B cell (primary cell): ENCODE measurements at regions not wholly inside any gene's neighbourhood (a gene's known extent, or its start where the extent isn't known, plus 50 kb on each side); places are given as distances from the start of the nearest gene placed in this dataset.

Source experiments
- ATAC-seq: fragments of 200-7000 bp; cut with Tn5 transposase; one replicate; pipeline ENCODE4 v1.10.0; 2021; ENCODE audit warnings: low read depth, mild to moderate bottlenecking, moderate number of reproducible peaks, moderate library complexity
- CTCF ChIA-PET: fragments of 350-600 bp; sonication (Branson Sonifier 250); formaldehyde crosslinking; loops from one replicate; lab custom pipeline; 2021; ENCODE audit warnings: antibody characterized with exemption, inconsistent platforms; lab: Charles Lee
- POLR2A ChIA-PET: fragments of 350-600 bp; sonication (Branson Sonifier 250); formaldehyde crosslinking; loops from one replicate; lab custom pipeline; 2021; ENCODE audit warnings: antibody characterized with exemption; lab: Charles Lee
- DNase-seq: peaks from one replicate; pipeline ENCODE4 v3.0.0; 2013
- H2AFZ ChIP-seq: 2 replicates; pipeline ENCODE4 v1.6.1; 2012; ENCODE audit warnings: mild to moderate bottlenecking, low read depth, low read length; ENCODE audit not compliant: insufficient read depth, poor library complexity, severe bottlenecking
- H3K27ac ChIP-seq, 2 donors: 1 replicate in 1 of 2; 2 replicates in 1 of 2; pipeline ENCODE4 v1.5.1; 2012 to 2013; ENCODE audit warnings: low read length in 2 of 2, mild to moderate bottlenecking in 2 of 2, moderate library complexity in 1 of 2
- H3K27me3 ChIP-seq, 4 experiments: fragments of 200-600 bp in 1 of 4; sonication (generic) in 1 of 4; replicated peaks in 1 of 4; 1 replicate in 2 of 4; 2 replicates in 2 of 4; pipeline versions ENCODE4 v1.6.1 to v1.7.0; 2013 to 2016; ENCODE audit warnings: low read length in 3 of 4, mild to moderate bottlenecking in 2 of 4, mixed read lengths in 1 of 4, moderate library complexity in 1 of 4; ENCODE audit not compliant: insufficient read depth in 4 of 4, control insufficient read depth in 3 of 4; ENCODE audit errors: control extremely low read depth in 1 of 4
- H3K36me3 ChIP-seq, 2 experiments: replicated peaks in 1 of 2; 1 replicate in 1 of 2; 2 replicates in 1 of 2; pipeline versions ENCODE4 v1.6.1 to v1.7.1; 2013; ENCODE audit warnings: low read length in 1 of 2; ENCODE audit not compliant: insufficient read depth in 2 of 2, control insufficient read depth in 1 of 2; ENCODE audit errors: control extremely low read depth in 1 of 2, extremely low read depth in 1 of 2
- H3K4me1 ChIP-seq, 2 donors: fragments of 200-600 bp in 1 of 2; sonication (generic) in 1 of 2; 1 replicate in 1 of 2; 2 replicates in 1 of 2; pipeline versions ENCODE4 v1.5.1 to v1.6.1; 2013 to 2017; ENCODE audit warnings: low read length in 2 of 2; ENCODE audit not compliant: control insufficient read depth in 2 of 2, insufficient read depth in 2 of 2
- H3K4me2 ChIP-seq: replicated peaks from 2 replicates; pipeline ENCODE3; 2012; ENCODE audit warnings: mild to moderate bottlenecking, low read depth, low read length; ENCODE audit not compliant: poor library complexity, severe bottlenecking
- H3K4me3 ChIP-seq, 5 experiments: fragments of 200-600 bp in 1 of 5; sonication (generic) in 1 of 5; 1 replicate in 3 of 5; 2 replicates in 2 of 5; pipeline versions ENCODE4 v1.5.1 to v1.7.0; 2011 to 2016; ENCODE audit warnings: low read length in 4 of 5, mild to moderate bottlenecking in 4 of 5, low read depth in 2 of 5, control low read depth in 1 of 5, moderate library complexity in 1 of 5; ENCODE audit not compliant: insufficient read depth in 1 of 5; ENCODE audit errors: control extremely low read depth in 1 of 5, extremely low read depth in 1 of 5
- H3K79me2 ChIP-seq: fragments of 200-600 bp; sonication (generic); one replicate; pipeline ENCODE4 v1.6.0; 2016; ENCODE audit warnings: low read length; ENCODE audit not compliant: control insufficient read depth, insufficient read depth
- H3K9ac ChIP-seq: fragments of 200-600 bp; sonication (generic); 2 replicates; pipeline ENCODE4 v1.6.1; 2017; ENCODE audit warnings: mild to moderate bottlenecking, low read length, moderate library complexity
- H3K9me3 ChIP-seq, 3 donors: one replicate each; pipeline versions ENCODE4 v1.6.1 to v1.7.1; 2013; ENCODE audit warnings: low read length in 2 of 3; ENCODE audit not compliant: control insufficient read depth in 2 of 3, insufficient read depth in 1 of 3; ENCODE audit errors: control extremely low read depth in 1 of 3
- H4K20me1 ChIP-seq: 2 replicates; pipeline ENCODE4 v1.6.0; 2012; ENCODE audit warnings: mild to moderate bottlenecking, low read length; ENCODE audit not compliant: insufficient read depth, control insufficient read depth, poor library complexity, severe bottlenecking
- H3K27ac Mint-ChIP-seq: one replicate; pipeline ENCODE4 v1.8.0; 2021; ENCODE audit warnings: mixed read lengths
- H3K27me3 Mint-ChIP-seq: one replicate; pipeline ENCODE4 v1.8.0; 2021; ENCODE audit warnings: mixed read lengths
- H3K4me1 Mint-ChIP-seq: one replicate; pipeline ENCODE4 v1.8.0; 2021; ENCODE audit warnings: mixed read lengths
- H3K4me3 Mint-ChIP-seq: one replicate; pipeline ENCODE4 v1.8.0; 2021; ENCODE audit warnings: mixed read lengths
- H3K9me3 Mint-ChIP-seq: one replicate; pipeline ENCODE4 v1.8.0; 2022; ENCODE audit warnings: mixed read lengths; ENCODE audit not compliant: insufficient read depth
- EZH2 ChIP-seq: IDR thresholded peaks from 2 replicates; pipeline ENCODE4 v1.6.1; 2012; ENCODE audit warnings: borderline replicate concordance, low read depth, mild to moderate bottlenecking, moderate library complexity, low read length; ENCODE audit not compliant: insufficient read depth, poor library complexity, severe bottlenecking
- WGBS: methylation state at CpG from one replicate; pipeline ENCODE4 v1.1.5; 2013; ENCODE audit warnings: missing lambda C conversion rate; ENCODE audit not compliant: insufficient coverage; 5-methylcytosine and 5-hydroxymethylcytosine counted together
- intact Hi-C: fragments of 100-400 bp; cut with micrococcal nuclease; formaldehyde crosslinking; loops from one replicate; pipeline ENCODE4 v1.10.0; 2022
- TF ChIP-seq, protein P1 (sequence below): fragments of 200-600 bp; IDR thresholded peaks from one replicate; pipeline ENCODE4 v1.8.0; 2022; ENCODE audit warnings: antibody characterized with exemption, mild to moderate bottlenecking

DNA sequence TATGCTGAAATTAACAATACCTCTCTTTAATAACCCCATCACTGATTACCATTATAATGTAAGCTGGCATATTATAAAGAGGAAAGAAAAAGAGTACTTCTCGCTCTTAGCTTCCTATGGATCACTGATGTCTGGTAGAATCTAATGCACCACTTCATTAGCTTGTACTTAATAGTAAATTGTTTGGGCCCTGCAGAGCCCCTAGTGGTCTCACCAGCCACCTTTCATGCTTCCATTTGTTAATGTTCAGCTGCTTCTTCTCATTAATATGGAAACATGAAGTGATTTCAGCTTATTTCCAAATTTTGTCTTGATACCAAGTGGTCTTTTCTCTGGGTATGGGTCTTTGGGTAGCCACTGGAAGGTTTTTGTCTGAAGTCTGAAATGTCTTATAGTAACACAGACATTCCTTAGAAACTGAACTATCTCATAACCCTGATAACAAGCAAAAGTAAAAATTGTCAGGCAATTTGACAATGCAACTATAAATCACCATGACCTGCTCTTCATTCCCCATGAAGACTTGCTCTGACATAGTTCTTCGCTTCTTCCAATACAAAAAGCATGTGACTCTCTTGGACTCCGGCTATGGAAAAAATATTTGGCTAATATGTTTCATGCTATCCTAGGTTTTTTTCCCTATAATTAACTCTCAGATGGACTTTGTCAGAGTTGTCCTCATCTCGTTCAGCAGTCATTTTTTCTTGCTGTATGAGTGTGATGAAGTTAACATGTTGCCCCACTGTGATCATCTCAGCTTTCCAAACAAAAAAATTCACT is 395.8 kb upstream of the MARCKS start:
- H3K79me2 ChIP-seq = no peaks in the 10 kb centered on the region
- POLR2A ChIA-PET = no interaction called here
- H2AFZ ChIP-seq = no peak overlapping the region
- H3K27me3 ChIP-seq = no peaks in the 10 kb centered on the region
- H3K27me3 Mint-ChIP-seq = no peaks in the 10 kb centered on the region
- TF ChIP-seq, protein P1, sequence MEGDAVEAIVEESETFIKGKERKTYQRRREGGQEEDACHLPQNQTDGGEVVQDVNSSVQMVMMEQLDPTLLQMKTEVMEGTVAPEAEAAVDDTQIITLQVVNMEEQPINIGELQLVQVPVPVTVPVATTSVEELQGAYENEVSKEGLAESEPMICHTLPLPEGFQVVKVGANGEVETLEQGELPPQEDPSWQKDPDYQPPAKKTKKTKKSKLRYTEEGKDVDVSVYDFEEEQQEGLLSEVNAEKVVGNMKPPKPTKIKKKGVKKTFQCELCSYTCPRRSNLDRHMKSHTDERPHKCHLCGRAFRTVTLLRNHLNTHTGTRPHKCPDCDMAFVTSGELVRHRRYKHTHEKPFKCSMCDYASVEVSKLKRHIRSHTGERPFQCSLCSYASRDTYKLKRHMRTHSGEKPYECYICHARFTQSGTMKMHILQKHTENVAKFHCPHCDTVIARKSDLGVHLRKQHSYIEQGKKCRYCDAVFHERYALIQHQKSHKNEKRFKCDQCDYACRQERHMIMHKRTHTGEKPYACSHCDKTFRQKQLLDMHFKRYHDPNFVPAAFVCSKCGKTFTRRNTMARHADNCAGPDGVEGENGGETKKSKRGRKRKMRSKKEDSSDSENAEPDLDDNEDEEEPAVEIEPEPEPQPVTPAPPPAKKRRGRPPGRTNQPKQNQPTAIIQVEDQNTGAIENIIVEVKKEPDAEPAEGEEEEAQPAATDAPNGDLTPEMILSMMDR = no peak
- TF ChIP-seq EZH2 = no peak
- CTCF ChIA-PET = interaction anchor here (0.7 kb wide), 1 partner anchor 9 kb away, joined by 4 read pairs; no protein-coding TSS in a partner anchor
- no CpG with 5 or more reads among the region's 4 CpGs for WGBS
- H3K4me1 Mint-ChIP-seq = no peaks in the 10 kb centered on the region
- no peaks in the 10 kb centered on the region for H4K20me1 ChIP-seq
- H3K9me3 ChIP-seq = no peaks in the 10 kb centered on the region
- H3K4me1 ChIP-seq = no peaks in the 10 kb centered on the region
- DNase-seq (no peak), ATAC-seq (no peak)
- H3K27ac Mint-ChIP-seq = no peak overlapping the region
- no peak overlapping the region for H3K4me3 Mint-ChIP-seq
- no peaks in the 10 kb centered on the region for H3K9me3 Mint-ChIP-seq
- H3K4me2 ChIP-seq = no peak overlapping the region
- no peak overlapping the region for H3K9ac ChIP-seq
- no peaks in the 10 kb centered on the region for H3K36me3 ChIP-seq
- H3K27ac ChIP-seq = no peak overlapping the region
- intact Hi-C loops = no loop called here
- no peak overlapping the region for H3K4me3 ChIP-seq

DNA sequence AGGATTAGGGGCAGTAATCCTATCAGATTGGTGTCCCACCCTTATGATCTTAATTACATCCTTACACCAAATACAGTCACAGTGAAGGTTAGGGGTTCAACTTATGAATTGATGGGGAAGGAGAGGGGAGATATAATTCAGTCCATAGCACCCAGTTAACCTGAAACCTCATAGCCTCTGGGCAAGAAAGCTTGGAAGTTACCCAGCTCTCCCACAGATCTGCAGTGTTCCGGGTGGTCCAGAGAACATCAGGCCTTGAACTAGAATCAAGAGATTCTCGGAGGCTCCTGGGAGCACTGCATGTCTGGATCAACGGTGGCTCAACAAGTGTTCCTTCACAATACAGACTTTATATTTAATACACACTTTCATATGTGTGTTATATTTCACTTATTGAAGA is 392.6 kb upstream of the MARCKS start:
- ATAC-seq (no peak), DNase-seq (no peak)
- Histone ChIP-seq H3K27ac (no peak overlapping the region), H3K27me3 (no peaks in the 10 kb centered on the region), H3K4me3 (no peak overlapping the region), H3K9me3 (peaks cover 0 to 2% (median 0%) of the 10 kb centered on the region in 3 donors), H3K9ac (no peak overlapping the region), H3K79me2 (no peaks in the 10 kb centered on the region), H3K4me1 (no peaks in the 10 kb centered on the region), H3K4me2 (no peak overlapping the region), H3K36me3 (no peaks in the 10 kb centered on the region), H2AFZ (no peak overlapping the region), H4K20me1 (no peaks in the 10 kb centered on the region)
- no peak overlapping the region for H3K27ac Mint-ChIP-seq
- no peaks in the 10 kb centered on the region for H3K27me3 Mint-ChIP-seq
- POLR2A ChIA-PET = no interaction called here
- intact Hi-C loops = no loop called here
- H3K9me3 Mint-ChIP-seq = no peaks in the 10 kb centered on the region
- CTCF ChIA-PET = interaction anchor here (1.9 kb wide), 1 partner anchor 158 kb away, joined by 5 read pairs; no protein-coding TSS in a partner anchor
- no peaks in the 10 kb centered on the region for H3K4me1 Mint-ChIP-seq
- TF ChIP-seq, protein P1 = no peak
- no peak for TF ChIP-seq EZH2
- 100% methylated on average over 1 of the region's 3 CpGs for WGBS
- H3K4me3 Mint-ChIP-seq = no peak overlapping the region
